Fibroblast of skin of abdomen (primary cell): ENCODE measurements at regions not wholly inside any gene's neighbourhood (a gene's known extent, or its start where the extent isn't known, plus 50 kb on each side); places are given as distances from the start of the nearest gene placed in this dataset.

Source experiments
- DNase-seq: peaks from one replicate; pipeline ENCODE4 v3.0.0-alpha.2; 2013

GRCh38 chr2:49480520-49480919 is 326.2 kb upstream of the FSHR start:
- no peak for DNase-seq

DNA sequence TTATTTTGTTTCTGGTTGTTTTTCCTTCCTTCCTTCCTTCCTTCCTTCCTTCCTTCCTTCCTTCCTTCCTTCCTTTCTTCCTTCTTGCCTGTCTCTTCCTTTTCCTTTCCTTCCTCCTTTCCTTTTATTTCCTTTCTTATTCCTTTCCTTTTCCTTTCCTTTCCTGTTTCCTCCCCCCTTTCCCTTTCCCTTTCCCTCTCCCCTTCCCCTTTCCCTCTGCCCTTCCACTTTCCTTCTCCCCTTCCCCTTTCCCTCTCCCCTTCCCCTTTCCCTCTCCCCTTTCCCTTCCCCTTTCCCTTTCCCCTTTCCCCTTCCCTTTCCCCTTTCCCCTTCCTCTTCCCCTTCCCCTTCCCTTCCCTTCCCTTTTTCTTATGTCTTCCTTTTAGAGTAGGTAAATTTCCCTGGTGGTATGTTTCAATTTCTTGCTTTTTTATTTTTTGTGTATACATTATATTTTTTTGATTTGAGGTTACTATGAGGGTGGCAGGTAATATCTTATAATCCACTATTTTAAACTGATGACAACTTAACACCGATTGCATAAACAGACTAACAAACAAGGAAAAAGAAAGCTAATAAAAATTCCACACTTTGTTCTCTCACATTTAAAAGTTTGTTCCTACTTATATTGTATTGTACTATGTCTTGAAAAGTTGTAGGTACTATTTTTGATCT is 311.0 kb upstream of the FSHR start:
- DNase-seq = no peak

DNA sequence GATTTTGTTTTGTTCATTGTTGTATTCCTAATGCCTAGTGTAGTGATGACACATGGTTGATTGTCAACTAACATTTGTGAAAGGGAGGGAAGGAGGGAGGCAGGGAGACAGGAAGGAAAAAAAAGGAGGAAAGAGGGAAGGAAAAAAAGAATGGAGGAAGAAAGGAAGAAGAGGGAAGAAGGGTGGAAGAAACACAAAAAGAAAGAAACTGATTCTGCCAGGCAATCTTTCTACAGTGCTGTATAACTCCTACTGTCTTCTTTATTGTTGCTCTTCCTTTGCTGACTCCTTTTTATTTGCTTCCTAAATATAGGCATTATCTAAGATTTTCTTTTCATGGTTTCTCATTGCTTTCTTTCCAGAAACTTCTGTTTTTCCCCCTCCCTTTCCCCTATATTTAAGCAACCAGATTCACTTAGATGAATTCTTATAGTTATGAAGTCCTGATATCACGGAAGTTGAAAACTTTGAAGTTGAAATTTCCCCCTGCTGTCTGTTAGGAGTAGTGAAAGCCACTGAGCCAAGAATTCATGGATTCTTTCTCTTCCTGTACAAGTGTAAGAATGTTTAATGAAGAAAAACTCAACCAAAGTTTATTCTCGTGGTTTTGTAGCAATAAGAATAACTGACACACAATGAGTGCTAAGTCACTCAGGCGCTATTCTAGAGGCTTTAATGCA is 305.1 kb upstream of the FSHR start:
- no peak for DNase-seq

DNA sequence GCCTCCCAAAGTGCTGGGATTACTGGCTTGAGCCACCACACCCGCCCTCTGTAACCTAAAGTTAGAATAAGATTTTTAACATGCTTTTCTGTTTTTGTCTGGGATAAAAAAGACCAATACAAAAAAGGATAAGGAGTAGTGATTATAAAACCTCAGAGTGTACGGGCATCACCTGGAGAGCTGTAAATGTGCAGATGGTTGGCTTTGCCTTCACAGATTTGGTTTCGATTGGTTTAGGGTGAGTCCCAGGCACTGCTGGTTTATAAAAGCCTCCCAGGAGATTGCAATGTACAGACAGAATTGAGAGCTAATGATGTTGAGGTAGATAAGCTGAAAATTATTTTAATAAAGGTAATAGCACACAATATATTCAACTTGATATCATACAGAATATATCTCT is 289.7 kb upstream of the FSHR start:
- no peak for DNase-seq

GRCh38 chr2:49426996-49427395 is 272.7 kb upstream of the FSHR start:
- no peak for DNase-seq

GRCh38 chr2:49416252-49416651 is 261.9 kb upstream of the FSHR start:
- DNase-seq = no peak

DNA sequence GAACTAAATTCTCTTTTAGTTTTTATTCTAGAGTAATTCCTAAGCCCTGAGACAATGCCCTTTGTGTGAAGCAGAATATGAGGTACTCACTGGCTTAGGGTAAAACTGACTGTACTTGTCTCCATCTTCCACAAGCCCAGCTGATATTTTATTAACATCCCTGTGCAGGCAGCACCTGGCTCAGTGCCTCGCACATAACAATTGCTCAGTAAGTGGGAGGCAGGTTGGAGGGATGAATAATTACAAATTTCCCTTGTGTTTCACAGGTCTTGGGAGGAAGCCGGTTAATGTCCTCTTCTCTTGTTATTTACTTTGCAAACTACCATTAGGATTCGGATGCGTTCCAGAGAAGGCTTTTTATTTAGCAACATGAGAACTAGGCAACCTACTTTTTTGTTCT is 249.8 kb upstream of the FSHR start:
- DNase-seq = no peak

GRCh38 chr2:49403637-49404036 is 249.3 kb upstream of the FSHR start:
- no peak for DNase-seq

GRCh38 chr2:49379406-49379805 is 225.1 kb upstream of the FSHR start:
- no peak for DNase-seq

GRCh38 chr2:49371128-49371701 is 216.9 kb upstream of the FSHR start:
- DNase-seq = no peak

DNA sequence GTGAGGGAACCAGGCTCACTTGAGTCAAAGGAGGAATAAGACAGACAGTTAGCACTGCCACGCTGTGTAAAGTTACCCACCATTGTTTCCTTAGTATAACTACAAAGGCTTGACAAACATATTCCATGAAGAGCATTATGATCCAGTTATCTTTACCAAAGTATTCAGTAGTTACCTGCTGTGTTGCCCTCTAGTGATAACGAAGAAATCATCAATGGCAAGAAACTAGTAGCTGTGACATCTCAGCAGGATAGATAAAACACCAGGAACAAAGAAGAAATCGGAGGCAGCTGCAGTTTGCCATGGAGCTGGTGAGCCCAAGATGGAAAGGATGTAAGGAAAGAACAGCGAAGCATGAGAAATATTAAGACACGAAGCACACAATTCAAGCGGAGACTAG is 215.3 kb upstream of the FSHR start:
- DNase-seq = no peak

DNA sequence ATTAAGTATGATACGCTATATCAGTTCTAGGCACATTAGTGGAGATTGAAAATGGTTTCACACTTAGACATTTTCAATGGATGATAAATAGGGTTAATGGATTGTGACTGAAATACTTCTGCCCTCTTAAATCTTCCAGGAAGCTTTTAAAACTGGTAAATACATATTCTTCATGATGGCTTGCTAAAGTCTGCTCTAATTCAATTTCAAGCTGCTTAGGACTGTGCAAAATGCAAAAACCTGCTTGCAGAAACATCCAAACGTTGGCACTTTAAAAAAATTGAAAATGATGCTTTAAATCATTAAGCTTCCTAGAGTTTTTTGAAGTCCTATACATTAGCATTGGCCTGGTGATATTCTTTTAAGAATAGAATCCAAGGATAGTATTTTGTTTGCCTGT is 214.8 kb upstream of the FSHR start:
- DNase-seq = no peak

DNA sequence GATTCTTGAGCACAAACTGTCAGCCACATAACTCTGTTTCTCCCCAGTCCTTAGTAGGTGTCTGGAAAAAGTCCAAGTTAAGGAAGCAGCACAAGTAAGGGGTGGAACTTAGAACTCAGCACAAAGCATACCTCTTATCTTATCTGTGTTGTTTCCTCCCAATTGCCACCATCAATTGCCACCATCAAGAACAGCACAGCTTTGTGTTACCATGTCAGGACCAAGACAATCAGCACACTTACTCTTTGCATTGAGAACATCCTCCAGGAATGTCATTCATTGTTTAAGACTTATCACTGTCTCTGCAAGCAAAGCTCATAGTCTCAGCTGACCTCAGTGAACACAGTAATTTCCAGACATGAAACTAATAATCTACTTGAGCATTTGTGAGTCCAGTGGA is 212.7 kb upstream of the FSHR start:
- DNase-seq = no peak

- no peak for DNase-seq
Observed at GRCh38 chr2:49360407-49360767, 206.1 kb upstream of the FSHR start.

DNA sequence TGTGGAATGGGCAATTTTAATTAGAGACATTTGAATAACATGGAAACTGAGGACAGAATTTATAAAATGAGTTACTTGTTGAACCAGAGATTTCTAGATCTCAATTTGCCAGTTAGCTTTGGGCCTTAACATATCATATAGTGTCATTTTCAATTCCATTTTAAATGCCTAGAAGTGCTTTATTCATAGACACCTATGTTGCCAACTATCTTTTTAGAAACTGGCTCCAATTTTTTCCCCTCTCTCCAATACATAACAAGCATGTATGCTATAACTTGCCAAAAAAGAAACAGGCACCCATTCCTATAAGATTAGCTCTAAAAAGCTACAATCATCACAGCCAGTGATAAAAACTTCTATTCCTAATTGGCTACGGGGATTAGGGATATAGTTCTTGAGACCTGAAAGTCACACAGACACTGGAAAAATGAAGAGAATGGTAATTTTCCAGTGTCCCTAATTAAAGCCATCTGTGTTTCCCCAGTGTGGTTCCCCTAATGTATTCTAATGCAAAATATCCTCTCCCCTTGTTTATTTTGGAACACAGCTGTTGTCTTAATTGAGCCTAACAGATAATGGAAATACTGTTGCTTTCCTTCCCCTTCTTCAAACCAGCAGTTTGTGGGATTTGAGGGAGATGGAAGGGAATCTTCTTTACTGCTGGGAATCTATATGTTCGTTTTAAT is 205.5 kb upstream of the FSHR start:
- DNase-seq = no peak

DNA sequence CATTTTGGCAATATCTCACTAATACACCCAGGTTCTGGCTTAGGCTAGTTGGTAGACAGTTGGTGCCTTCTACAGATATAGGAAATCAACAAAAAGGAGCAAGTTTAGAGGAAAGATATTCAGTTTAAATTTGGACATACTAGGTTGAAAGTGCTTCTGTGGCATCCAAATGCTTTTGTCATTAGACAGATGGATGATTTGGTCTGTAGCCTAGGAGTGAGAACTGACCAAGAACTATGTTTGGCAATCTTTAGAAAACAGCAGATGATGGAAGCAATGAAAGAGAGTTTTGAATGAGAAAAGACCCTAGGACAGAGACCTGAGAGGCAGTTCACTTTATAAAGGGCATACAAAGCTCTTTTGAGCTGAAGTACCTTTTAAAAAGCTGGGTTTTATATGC is 201.3 kb upstream of the FSHR start:
- no peak for DNase-seq

- DNase-seq = no peak
Observed at GRCh38 chr2:49351560-49351959, 197.2 kb upstream of the FSHR start.

DNA sequence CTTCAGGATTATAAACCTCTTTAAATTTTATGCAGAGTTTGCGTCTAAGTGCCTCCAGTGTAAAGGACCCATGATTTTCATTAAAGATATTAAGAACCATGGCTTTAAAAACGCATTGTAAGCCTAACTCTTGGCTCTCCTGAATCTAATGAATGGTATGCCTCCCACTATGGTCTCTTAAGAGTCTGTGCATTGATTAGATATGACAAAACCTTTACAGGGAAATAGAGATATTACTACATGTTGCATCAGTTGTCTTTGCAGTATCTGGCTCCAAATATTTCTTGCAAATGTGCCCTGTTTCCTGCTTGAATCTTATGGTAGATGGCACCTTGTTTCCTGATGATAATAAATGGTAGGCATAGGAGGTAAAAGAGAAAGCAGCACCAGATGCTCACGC is 189.3 kb upstream of the FSHR start:
- DNase-seq = no peak

- no peak for DNase-seq
Observed at GRCh38 chr2:49342156-49342555, 187.8 kb upstream of the FSHR start.

DNA sequence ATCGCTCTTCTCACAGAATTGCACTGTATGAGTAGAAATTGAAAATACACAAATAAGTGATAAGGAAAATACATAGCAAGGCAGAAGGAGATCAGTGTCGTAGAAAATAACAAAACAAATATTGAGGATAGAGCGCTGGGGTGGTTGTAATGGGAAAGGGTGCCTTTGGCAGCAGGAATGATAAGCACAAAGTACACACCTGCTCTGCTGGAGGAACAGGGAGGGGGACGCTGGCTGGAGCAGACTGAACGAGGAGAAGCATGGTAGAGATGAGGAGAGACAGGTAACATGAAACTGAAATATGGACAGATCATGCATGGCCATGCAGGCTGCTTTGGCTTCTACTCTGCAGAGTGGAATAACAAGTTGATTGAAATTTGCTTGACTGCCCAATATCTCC is 181.2 kb upstream of the FSHR start:
- no peak for DNase-seq

DNA sequence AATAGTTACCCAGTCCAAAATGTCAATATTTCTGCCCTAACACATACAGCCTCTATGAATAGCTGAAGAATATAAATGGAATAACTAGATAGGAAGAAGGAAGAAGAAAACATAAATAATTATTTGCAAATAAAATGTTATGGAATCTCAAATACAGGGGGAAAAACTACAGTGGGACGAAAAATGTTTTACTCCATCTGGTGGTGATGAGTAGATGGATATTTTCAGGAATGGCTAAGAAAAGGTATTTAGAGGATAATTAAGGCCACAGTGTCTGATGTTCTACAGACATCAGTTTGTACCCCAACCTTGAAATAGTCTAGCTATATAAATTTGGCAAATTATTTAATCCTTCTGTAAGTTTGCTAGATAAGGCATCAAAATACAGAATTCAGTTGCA is 178.1 kb upstream of the FSHR start:
- no peak for DNase-seq

DNA sequence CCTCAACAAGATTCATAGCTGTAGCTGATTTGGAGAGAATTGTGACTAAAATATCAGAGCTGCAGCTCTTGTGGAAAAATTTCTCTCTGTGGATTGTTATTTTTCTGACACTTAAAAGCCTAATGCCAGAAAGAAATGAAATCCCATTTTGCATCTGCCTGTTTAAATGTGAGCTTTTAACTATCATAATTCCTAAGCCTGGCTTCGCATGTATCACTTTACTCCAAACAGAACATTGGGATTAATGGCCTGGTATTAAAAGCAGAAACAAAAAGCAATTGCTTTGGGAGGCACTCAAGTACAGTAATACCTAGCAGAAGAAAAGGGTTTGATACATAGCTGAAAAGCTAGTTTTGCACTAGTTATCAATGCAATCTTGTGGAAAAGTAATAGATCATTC is 164.2 kb upstream of the FSHR start:
- no peak for DNase-seq

DNA sequence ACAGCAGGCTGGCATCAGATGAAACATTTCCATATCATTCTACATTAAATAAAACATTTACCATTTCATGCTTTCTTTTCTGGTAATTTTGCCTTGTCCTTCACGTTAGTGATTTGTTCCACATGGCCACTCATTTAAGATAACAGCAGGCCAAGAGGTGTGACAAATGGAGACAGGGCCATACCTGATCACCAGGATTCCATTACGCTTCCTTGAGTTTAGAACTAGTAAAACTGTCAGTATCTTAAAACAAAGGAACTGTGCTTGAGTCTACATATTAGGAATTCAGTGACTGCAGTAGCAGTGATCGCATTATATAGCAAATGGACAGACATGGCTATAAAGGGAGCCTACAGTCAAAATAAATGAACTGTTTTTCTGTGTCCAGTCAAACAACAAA is 155.1 kb upstream of the FSHR start:
- DNase-seq = no peak

- DNase-seq = no peak
Observed at GRCh38 chr2:49306925-49307324, 152.6 kb upstream of the FSHR start.
